GM12864 (cell line): ENCODE measurements at regions not wholly inside any gene's neighbourhood (a gene's known extent, or its start where the extent isn't known, plus 50 kb on each side); places are given as distances from the start of the nearest gene placed in this dataset.
"Not testable (repeated sequence)": the region's sequence is repeated elsewhere in the genome, so short reads cannot be mapped to it uniquely, and the experiment has no call there.

Source experiments
- DNase-seq: peaks from one replicate; pipeline ENCODE4 v3.0.0-alpha.2; 2011; ENCODE audit warnings: low read depth
- H3K4me3 ChIP-seq: 2 replicates; pipeline ENCODE4 v1.5.1; 2011; ENCODE audit warnings: mild to moderate bottlenecking, low read depth, low read length, control low read depth
- TF ChIP-seq, protein P1 (sequence below): IDR thresholded peaks from 2 replicates; pipeline ENCODE4 v1.5.1; 2011; ENCODE audit warnings: low read depth, mild to moderate bottlenecking, moderate library complexity, low read length, control low read depth, inconsistent platforms; ENCODE audit errors: missing control alignments

GRCh38 chr5:93359296-93359959 lies 221.6 kb downstream of the NR2F1-AS1 start:
- TF ChIP-seq, protein P1, sequence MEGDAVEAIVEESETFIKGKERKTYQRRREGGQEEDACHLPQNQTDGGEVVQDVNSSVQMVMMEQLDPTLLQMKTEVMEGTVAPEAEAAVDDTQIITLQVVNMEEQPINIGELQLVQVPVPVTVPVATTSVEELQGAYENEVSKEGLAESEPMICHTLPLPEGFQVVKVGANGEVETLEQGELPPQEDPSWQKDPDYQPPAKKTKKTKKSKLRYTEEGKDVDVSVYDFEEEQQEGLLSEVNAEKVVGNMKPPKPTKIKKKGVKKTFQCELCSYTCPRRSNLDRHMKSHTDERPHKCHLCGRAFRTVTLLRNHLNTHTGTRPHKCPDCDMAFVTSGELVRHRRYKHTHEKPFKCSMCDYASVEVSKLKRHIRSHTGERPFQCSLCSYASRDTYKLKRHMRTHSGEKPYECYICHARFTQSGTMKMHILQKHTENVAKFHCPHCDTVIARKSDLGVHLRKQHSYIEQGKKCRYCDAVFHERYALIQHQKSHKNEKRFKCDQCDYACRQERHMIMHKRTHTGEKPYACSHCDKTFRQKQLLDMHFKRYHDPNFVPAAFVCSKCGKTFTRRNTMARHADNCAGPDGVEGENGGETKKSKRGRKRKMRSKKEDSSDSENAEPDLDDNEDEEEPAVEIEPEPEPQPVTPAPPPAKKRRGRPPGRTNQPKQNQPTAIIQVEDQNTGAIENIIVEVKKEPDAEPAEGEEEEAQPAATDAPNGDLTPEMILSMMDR = no peak
- no peak for DNase-seq
- no peak overlapping the region for H3K4me3 ChIP-seq

DNA sequence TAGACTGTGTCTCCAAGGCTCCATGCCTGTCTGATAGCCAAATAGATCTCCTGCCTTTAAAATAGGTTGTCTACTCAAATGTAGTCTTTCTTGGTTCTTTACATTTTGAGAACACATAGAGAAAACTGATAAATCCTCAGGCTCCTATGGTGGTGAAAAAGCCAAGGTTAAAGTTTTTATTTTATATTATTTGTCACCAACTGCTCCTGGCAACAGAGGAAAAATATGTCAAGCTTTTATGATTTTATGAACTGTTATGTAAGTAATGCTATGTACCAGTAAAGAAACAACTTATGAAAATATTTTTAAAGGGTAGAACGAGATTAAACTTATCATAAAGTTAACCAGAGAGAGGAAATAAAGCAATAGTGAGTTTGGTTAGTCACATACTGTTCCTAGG lies 222.8 kb downstream of the NR2F1-AS1 start:
- TF ChIP-seq, protein P1 = no peak
- H3K4me3 ChIP-seq = no peak overlapping the region
- DNase-seq = no peak

- DNase-seq = no peak
- H3K4me3 ChIP-seq = no peak overlapping the region
- TF ChIP-seq, protein P1 = no peak
These were observed 223.3 kb downstream of the NR2F1-AS1 start for GRCh38 chr5:93357686-93358085.

GRCh38 chr5:93355691-93356090 lies 225.3 kb downstream of the NR2F1-AS1 start:
- TF ChIP-seq, protein P1 = no peak
- no peak for DNase-seq
- H3K4me3 ChIP-seq = no peak overlapping the region

- no peak for DNase-seq
- TF ChIP-seq, protein P1 = no peak
- no peak overlapping the region for H3K4me3 ChIP-seq
These were observed 228.8 kb downstream of the NR2F1-AS1 start for GRCh38 chr5:93352186-93352585.

- TF ChIP-seq, protein P1 = no peak
- no peak for DNase-seq
- no peak overlapping the region for H3K4me3 ChIP-seq
These were observed 231.4 kb downstream of the NR2F1-AS1 start for GRCh38 chr5:93349613-93350012.

GRCh38 chr5:93348231-93348630 lies 232.8 kb downstream of the NR2F1-AS1 start:
- H3K4me3 ChIP-seq = no peak overlapping the region
- no peak for DNase-seq
- TF ChIP-seq, protein P1 = no peak

DNA sequence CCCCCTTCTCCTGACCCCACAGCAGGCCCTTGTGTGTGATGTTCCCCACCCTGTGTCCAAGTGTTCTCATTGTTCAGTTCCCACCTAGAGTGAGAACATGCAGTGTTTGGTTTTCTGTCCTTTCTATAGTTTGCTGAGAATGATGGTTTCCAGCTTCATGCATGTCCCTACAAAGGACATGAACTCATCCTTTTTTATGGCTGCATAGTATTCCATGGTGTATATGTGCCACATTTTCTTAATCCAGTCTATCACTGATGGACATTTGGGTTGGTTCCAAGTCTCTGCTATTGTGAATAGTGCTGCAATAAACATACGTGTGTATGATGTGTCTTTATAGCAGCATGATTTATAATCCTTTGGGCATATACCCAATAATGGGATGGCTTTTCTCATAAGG lies 234.2 kb downstream of the NR2F1-AS1 start:
- not testable (repeated sequence) for H3K4me3 ChIP-seq, DNase-seq
